Pancreas (tissue), 10 donors: ENCODE measurements at regions not wholly inside any gene's neighbourhood (a gene's known extent, or its start where the extent isn't known, plus 50 kb on each side); places are given as distances from the start of the nearest gene placed in this dataset.

Experiments
- ATAC-seq, 4 donors: fragments of 200-7000 bp; cut with Tn5 transposase; one replicate each; pipeline versions ENCODE4 v1.8.0 to v1.9.1; 2020; ENCODE audit warnings: mild to moderate bottlenecking in 4 of 4, moderate library complexity in 4 of 4
- DNase-seq, 6 donors: peaks; one replicate each; pipeline ENCODE4 v3.0.0-alpha.2; 2020
- FAIRE-seq: peaks from 2 replicates; lab custom pipeline; 2012; peaks lifted over from hg19 to GRCh38; lab: Jason Lieb, UNC
- H3K27ac ChIP-seq, 4 donors: fragments of 200-600 bp; sonication (generic); 1 replicate in 3 of 4; 2 replicates in 1 of 4; pipeline versions ENCODE4 v1.5.0 to v1.8.0; 2020
- H3K27me3 ChIP-seq, 4 donors: fragments of 200-600 bp; one replicate each; pipeline ENCODE4 v1.8.0; 2021
- H3K36me3 ChIP-seq, 3 donors: fragments of 200-600 bp; sonication (generic) in 1 of 3; one replicate each; pipeline versions ENCODE4 v1.5.0 to v1.8.0; 2020 to 2021
- H3K4me1 ChIP-seq, 3 donors: fragments of 200-600 bp; one replicate each; pipeline ENCODE4 v1.8.0; 2021
- H3K4me3 ChIP-seq, 4 donors: fragments of 200-600 bp; sonication (generic) in 2 of 4; one replicate each; pipeline versions ENCODE4 v1.5.0 to v1.8.0; 2020 to 2021
- H3K9me3 ChIP-seq, 4 donors: fragments of 200-600 bp; one replicate each; pipeline ENCODE4 v1.8.0; 2021
- CTCF ChIP-seq, 4 donors: fragments of 200-600 bp; sonication (generic) in 3 of 4; IDR thresholded peaks; one replicate each; pipeline versions ENCODE4 v1.5.0 to v1.8.0; 2021; ENCODE audit warnings: antibody characterized with exemption in 4 of 4
- WGBS, 2 donors: extraction: QIAGEN DNeasy Blood & Tissue Kit; methylation state at CpG; one replicate each; pipeline ENCODE4 v1.1.7; 2013; 5-methylcytosine and 5-hydroxymethylcytosine counted together
- intact Hi-C, 3 donors: fragments of 100-400 bp; cut with DNase I; formaldehyde crosslinking; loops; one replicate each; pipeline versions ENCODE4 v1.11.1 to v1.14.2; 2022
- donor health status: healthy with polysubstance abuse.
- donor health status: DM: no; HTN: no; CAD: no; lungs with moderate emphysema.
- donor health status: DM: no; HTN: no; CAD: no.
- donor health status: control.
- donor health status: control.
- donor health status: Bipolar disorder and iron deficiency.
- donor health status: DM: yes; HTN: yes; CAD: no.
- donor health status: DM: no; HTN: no; CAD: no.
- donor health status: DM: no; HTN: no; CAD: no.
- donor health status: DM: yes; HTN: yes; CAD: no.

GRCh38 chr2:241926541-241927311 lies 57.2 kb downstream of the RTP5 start:
- Histone ChIP-seq H3K9me3 (no peaks in the 10 kb centered on the region), H3K27me3 (no peaks in the 10 kb centered on the region), H3K27ac (peak overlapping the region; percentile 63 to 77 (median 75)), H3K4me3 (peak overlapping the region in 2 of 4 donors; percentile 7 to 12), H3K4me1 (peaks cover 0 to 12% (median 0%) of the 10 kb centered on the region in 3 donors), H3K36me3 (no peaks in the 10 kb centered on the region)
- ATAC-seq, result peak; percentile 66 to 83 (median 80)
- peak; percentile 70 to 87 (median 74) for DNase-seq
- no peak for TF ChIP-seq CTCF (IDR thresholded peaks at IDR 0.05)
- no peak for FAIRE-seq
- intact Hi-C loops, result no loop called here
- 10 to 19% methylated on average over 32 of the region's 32 CpGs for WGBS, 2 donors

GRCh38 chr2:241929551-241930490 lies 60.3 kb downstream of the RTP5 start:
- WGBS, 2 donors, result 69 to 76% methylated on average over 22 of the region's 22 CpGs
- no peak for TF ChIP-seq CTCF (IDR thresholded peaks at IDR 0.05)
- H3K4me1 ChIP-seq, result peaks cover 0 to 12% (median 0%) of the 10 kb centered on the region in 3 donors
- H3K27me3 ChIP-seq, result no peaks in the 10 kb centered on the region
- intact Hi-C loops, result no loop called here
- peak in 2 of 6 donors; percentile 8 to 42 for DNase-seq
- peak in 2 of 4 donors; percentile 6 to 16 for ATAC-seq
- peak overlapping the region in 1 of 4 donors; percentile 7 for H3K27ac ChIP-seq
- no peaks in the 10 kb centered on the region for H3K9me3 ChIP-seq
- H3K36me3 ChIP-seq, result no peaks in the 10 kb centered on the region
- no peak for FAIRE-seq
- no peak overlapping the region for H3K4me3 ChIP-seq

GRCh38 chr2:241931084-241931975 lies 61.8 kb downstream of the RTP5 start:
- TF ChIP-seq CTCF (IDR thresholded peaks at IDR 0.05), result no peak
- peak overlapping the region in 1 of 4 donors; percentile 28 for H3K27ac ChIP-seq
- no peaks in the 10 kb centered on the region for H3K27me3 ChIP-seq
- ATAC-seq (no peak), DNase-seq (peak in 2 of 6 donors; percentile 11 to 47), FAIRE-seq (no peak)
- WGBS, 2 donors, result 96% methylated on average over 30 of the region's 30 CpGs
- no peaks in the 10 kb centered on the region for H3K36me3 ChIP-seq
- H3K4me1 ChIP-seq, result peaks cover 0 to 9% (median 0%) of the 10 kb centered on the region in 3 donors
- no peak overlapping the region for H3K4me3 ChIP-seq
- H3K9me3 ChIP-seq, result no peaks in the 10 kb centered on the region
- intact Hi-C loops, result no loop called here

GRCh38 chr2:241931976-241932898 lies 62.7 kb downstream of the RTP5 start:
- FAIRE-seq (no peak), DNase-seq (peak in 3 of 6 donors; percentile 11 to 76 (median 54)), ATAC-seq (peak in 1 of 4 donors; percentile 5)
- H3K4me3 ChIP-seq, result no peak overlapping the region
- WGBS, 2 donors, result 94 to 95% methylated on average over 31 of the region's 31 CpGs
- no peaks in the 10 kb centered on the region for H3K27me3 ChIP-seq
- H3K36me3 ChIP-seq, result no peaks in the 10 kb centered on the region
- intact Hi-C loops, result no loop called here
- H3K27ac ChIP-seq, result peak overlapping the region; percentile 30 to 65 (median 50)
- no peaks in the 10 kb centered on the region for H3K9me3 ChIP-seq
- peaks cover 0 to 2% (median 0%) of the 10 kb centered on the region in 3 donors for H3K4me1 ChIP-seq
- no peak for TF ChIP-seq CTCF (IDR thresholded peaks at IDR 0.05)
